Activated T-cell treated with anti-CD3 and anti-CD28 coated beads, Interleukin-2, amount 50 U/mL, for 48 hours (primary cell): ENCODE measurements at regions not wholly inside any gene's neighbourhood (a gene's known extent, or its start where the extent isn't known, plus 50 kb on each side); places are given as distances from the start of the nearest gene placed in this dataset.

Experiments used
- DNase-seq, 2 experiments: peaks; one replicate each; pipeline ENCODE4 v3.0.0-alpha.2; 2020

GRCh38 chr5:74422030-74422429 is 218.5 kb downstream of the ENC1 start:
- DNase-seq = no peak

DNA sequence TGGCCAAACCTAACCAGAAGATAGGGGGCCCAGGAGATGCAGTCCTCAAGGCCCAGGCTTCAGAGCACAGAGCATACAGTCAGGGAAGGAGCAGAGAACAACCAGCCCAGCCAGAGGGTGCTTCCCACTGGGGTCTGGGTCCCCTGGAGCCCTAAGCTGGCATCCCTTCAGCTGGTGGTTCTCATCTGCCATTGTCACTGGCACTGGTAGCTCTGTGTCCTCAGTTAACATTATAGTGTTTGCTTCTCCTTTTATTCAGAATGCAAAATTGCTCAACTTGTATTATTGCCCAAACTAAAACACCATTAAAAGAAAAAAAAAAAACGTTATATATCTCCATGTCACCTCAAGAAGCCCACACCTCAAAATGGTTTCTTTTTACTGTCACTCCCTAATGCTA is 219.2 kb downstream of the ENC1 start:
- no peak for DNase-seq

GRCh38 chr5:74420947-74421346 is 219.6 kb downstream of the ENC1 start:
- no peak for DNase-seq

- no peak for DNase-seq
Measured at GRCh38 chr5:74420220-74420619, 220.3 kb downstream of the ENC1 start.

DNA sequence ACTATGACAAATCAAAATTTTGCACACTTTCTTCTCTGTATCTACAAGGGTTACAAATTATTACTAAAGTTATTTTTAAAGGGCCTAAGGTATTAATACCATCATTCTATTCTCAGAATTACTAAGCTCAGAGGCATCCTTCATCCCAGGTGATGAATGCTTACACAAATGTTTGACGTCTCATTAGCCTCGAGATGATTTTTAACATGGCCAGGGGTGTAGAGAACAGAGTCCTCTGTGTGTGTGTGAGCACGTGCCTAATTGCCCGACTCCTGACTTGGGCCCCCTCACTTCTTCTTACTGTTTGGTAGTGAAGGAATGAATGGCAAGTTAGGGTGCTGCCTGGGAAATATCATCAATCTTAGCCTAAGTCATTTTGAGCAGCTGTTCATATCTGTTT is 221.1 kb downstream of the ENC1 start:
- DNase-seq = no peak

DNA sequence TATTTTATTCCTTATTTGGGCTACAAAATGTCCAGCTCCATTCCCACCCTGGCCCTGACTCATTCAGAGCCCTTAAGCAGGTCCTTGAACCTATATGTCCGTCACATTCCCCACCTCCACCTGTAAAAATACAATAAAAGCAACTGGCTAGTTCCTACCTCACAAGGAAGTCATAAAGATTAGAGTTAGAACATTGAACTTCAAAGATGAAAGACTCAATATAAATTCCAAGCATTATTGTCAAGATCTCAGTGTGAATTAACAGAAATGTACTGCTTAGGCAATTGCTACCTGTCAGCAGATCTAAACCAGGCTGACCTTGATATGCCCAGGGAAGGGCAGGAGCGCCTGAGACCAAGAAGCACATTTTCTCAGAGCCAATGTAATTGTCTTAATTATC is 221.8 kb downstream of the ENC1 start:
- DNase-seq = no peak

DNA sequence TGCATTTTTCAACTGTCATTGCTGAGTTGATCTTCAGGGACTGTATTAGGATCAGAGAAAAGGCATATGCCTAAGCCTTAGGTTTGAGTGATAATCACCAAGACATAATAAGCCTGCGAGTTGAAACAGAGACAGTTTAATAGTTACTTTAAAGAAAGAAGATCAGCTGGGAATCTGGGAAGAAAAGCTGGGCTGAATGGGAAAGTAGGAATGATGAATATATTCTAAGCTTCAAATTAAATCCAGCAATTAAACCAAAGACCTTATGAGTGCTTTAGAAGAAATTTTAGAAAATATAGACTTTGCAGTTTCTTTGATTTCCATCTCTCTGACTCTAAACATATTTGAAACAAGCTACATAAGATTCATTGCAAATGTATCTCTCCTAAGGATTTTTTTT is 222.3 kb downstream of the ENC1 start:
- DNase-seq = no peak

DNA sequence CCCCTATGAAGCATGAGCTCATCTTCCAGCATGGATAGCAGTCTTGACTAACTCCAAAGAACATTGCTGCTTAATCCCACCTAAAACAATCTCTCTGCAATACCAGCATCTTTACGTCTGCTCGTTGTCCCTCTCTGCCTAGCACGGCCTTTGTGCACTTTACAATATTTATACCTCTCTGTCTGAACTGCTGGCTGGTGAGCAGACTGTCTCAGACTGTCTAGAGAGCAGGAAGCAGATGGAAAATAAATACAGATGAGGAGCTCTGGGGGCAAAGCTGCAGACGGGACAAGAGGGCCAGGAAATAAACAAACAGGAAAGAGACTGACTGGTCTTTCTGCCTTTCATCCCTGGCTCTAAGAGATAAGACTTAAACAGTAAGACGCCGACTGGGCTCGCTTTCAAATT is 224.8 kb downstream of the ENC1 start:
- DNase-seq = no peak

- DNase-seq = no peak
Measured at GRCh38 chr5:74414228-74414627, 226.3 kb downstream of the ENC1 start.

DNA sequence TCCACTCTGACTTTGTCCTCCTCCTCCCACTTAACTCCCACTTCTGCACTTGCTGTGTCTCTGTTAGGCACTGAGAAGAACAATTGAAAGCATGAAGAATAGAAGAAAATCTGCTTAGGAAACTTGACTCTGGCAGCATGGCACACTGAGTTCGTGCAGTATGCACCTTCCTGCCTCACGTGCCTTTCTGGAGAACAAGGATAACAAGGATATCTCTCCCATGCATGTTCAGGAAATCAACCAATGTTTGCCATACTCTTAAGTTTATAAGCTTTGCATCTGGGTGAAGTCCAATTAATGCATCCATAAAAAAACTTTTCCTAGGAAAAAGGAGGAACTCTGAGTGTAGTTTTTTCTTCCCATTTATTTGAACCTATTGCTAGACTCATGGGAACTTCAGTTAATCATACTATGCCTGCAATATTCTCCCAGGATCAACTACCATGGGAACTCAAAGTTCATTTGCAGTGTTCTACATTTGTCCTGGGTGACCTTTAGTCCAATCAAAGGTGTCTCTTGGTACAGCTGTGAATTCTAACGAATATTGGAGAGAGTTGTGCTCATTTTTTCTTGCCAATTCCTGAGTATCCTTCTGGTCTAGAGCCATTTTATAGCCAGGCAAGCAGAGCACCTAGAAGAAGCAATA is 227.0 kb downstream of the ENC1 start:
- DNase-seq = no peak

DNA sequence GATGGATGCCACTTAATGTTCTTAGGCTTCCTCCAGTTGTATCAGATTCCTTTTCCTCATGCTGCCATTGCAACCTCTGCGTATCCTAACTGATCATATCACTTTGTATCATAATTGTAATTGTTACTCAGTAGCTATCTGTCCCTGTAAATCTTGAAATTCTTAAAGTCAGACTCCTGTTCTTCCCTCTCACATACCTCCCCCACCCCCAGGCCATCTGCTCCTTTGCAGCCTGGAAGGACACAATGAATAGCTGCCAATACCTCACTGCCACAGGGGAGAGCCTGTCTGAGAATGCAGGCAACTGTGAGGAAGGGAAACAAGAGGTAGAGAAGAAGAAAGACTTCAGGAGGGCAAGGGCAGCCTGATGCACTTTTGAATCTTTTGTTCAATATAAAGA is 228.5 kb downstream of the ENC1 start:
- DNase-seq = no peak

GRCh38 chr5:74409712-74410111 is 230.8 kb downstream of the ENC1 start:
- DNase-seq = no peak

DNA sequence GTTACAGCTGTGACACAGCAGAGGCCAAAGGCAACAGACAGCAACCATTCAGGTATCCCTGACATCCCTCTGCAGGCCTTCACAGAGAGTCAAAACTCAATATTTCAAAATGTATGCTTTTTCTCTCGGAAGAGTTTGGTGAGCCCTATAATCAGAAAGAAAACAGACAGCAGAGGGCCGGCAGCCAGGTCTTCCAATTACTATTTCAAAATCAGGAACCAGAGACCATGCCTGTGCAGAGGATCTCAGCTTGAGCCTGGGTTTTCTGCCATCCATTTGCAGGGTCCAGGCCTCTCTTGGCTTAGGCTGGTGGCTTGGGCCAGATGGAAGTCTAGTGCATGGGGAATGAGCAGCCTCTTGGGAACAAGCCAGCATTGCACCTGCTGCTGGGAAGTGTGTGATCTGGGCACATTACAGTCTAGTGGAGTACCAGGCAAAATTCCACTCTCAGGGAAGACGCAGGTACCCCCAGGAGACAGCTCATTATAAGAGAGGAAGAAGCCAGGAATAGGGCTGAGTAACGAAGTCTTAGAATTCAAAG is 231.3 kb downstream of the ENC1 start:
- no peak for DNase-seq

DNA sequence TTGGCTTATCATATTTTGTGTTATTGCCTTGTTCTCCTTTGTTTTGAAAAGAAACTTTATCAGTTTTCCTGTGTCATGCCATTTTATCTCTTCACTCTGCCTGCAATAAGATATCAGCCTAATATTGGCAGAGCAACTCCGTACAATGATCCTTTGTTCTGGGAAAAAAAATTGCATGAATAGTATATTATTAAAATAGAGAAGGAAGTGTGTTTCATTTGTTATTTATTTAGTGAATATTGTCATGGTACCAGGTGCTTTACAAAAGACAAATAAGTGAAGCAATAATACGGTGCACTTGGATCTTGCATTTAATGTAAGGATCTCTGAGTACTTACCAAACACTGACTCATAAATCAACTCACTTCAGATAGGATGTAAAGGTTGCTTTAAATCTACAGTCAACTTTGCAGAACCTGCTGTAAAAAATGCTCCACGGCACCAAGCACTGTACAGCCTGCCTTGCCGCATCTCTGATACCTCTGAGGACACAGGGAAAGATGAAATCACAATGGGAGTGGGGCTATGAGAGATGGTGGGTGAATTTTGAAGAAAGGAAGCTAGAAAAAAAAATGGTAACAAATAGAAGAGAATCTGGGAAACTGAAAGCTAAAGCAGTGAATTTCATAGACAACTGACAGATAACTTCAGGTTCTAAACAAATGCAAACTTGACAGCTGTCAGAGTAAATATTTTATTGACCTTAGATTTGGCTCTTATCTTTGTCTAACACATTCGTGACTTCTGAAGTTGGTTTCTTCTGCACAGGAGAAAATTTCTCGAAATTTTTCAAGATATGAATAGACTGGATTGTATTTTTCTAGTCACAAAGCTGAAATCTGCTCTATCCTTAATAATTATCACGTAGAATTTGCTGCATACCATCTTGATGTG is 232.1 kb downstream of the ENC1 start:
- DNase-seq = no peak

DNA sequence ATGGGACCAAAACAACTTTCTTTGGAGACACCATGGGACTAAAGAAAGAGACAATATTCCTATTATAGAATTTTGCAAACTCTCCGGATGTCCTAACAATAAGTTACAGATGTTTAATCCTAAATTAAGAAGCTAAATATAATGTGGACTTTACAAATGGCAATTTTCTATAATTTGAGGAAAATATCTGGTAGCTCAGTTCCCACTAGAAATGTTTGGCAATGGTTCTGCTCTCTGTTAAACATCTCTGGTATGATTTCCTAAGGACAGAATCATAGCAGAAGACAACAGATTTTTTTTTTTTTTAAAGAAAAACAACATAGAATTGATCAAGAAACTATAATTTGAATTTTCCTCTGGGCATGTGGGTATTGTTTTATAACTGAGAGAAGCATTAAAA is 232.8 kb downstream of the ENC1 start:
- no peak for DNase-seq

- no peak for DNase-seq
Measured at GRCh38 chr5:74406844-74407243, 233.7 kb downstream of the ENC1 start.

DNA sequence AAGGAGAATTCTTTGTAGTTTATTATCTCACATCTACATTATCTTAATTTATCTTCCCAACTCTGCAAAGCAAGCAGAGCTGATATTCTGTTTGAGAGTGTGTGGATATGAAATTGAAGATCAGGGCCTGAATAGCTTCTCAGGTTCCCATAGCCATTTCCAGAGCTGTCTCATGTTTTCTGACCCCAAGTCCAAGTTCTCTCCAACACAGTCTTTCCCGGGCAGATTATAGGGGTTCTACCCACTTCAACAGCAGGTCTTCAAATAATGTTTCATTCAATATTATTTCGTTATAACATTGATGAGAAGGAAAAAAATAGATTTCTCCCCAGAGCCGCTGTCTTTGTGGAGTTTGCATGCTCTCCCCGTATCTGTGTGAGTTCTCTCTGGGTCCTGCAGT is 234.9 kb downstream of the ENC1 start:
- no peak for DNase-seq

DNA sequence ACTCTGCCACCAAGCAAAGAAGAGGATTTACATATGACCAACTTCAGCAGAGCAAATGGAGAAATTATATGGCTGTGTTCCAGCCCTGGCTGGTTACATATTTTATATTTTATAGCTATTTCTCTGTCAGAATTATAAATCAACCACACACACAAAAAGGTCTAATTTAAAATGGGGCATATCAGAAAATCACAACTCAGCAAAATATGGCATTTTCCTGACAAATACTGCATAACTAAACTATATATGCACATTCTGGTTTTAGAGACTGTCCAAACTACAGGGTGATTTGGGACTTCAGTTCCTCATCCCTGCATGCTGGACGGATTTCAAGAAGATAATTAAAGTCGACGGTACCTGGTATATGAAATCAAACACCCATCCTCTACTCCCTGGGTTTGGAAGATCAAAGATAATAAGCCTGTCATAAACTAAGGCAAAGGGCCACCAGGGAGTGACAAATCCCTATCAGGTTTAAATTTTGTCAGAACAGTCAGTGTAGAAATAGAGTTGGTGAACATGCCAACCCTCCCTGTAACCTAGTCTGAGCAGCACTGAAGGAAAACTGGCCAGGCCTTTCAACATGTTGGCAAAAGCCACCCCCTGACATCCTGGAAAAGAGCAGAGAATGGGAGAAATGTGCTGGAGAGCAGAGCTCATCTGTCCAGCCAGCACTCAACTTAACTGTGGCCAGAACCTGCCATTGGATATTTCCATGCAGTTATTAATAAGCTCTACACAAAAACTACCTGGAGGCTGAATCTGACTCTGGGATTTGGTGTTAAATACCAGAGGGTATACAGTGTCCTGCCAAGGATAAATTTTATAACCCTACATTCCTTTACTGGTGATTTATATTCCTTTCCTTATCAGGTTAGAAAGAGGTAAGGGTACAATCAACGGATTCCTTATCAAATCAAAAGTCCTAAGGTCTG is 235.7 kb downstream of the ENC1 start:
- no peak for DNase-seq

DNA sequence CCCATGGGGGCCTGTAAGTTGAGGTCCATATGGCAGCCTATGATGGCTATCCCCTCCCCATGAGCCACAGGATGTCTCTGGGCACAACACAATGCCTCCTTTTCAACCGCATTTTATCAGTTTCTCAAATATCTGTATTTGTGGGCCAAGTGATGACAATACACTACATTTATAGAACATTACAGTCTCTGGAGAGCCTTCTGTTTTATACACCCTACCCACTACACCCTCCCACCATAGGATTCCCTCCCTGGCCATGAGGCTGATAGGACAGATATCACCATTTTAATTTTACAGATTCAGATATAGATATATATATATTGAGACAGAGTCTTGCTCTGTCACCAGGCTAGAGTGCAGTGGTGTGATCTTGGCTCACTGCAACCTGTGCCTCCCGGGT is 236.8 kb downstream of the ENC1 start:
- no peak for DNase-seq

- no peak for DNase-seq
Measured at GRCh38 chr5:74402553-74402952, 238.0 kb downstream of the ENC1 start.

GRCh38 chr5:74401946-74402320 is 238.6 kb downstream of the ENC1 start:
- no peak for DNase-seq

GRCh38 chr5:74401281-74401945 is 239.1 kb downstream of the ENC1 start:
- no peak for DNase-seq

GRCh38 chr5:74400067-74400466 is 240.5 kb downstream of the ENC1 start:
- DNase-seq = no peak
